RWPE1 (cell line): ENCODE measurements at regions not wholly inside any gene's neighbourhood (a gene's known extent, or its start where the extent isn't known, plus 50 kb on each side); places are given as distances from the start of the nearest gene placed in this dataset.
"Not testable (repeated sequence)": the region's sequence is repeated elsewhere in the genome, so short reads cannot be mapped to it uniquely, and the experiment has no call there.

Experiments used
- CTCF ChIA-PET: fragments of 350-600 bp; sonication (Branson Sonifier 250); formaldehyde crosslinking; extraction: SDS; loops from one replicate; lab custom pipeline; 2021; lab: Yijun Ruan, JAX
- POLR2A ChIA-PET: fragments of 400-600 bp; formaldehyde crosslinking; extraction: SDS; loops from one replicate; lab custom pipeline; 2020; ENCODE audit warnings: antibody characterized with exemption; ENCODE audit not compliant: low non-redundant PET; lab: Yijun Ruan, JAX
- DNase-seq: peaks from one replicate; pipeline ENCODE4 v3.0.0; 2012; ENCODE audit warnings: low spot score
- H3K27ac ChIP-seq: fragments of 450-650 bp; 2 replicates; pipeline ENCODE4 v1.5.1; 2017
- TF ChIP-seq, protein P1 (sequence below): fragments of 450-650 bp; conservative IDR thresholded peaks from 2 replicates; pipeline ENCODE4 v1.5.1; 2017; ENCODE audit warnings: low read depth, mild to moderate bottlenecking

DNA sequence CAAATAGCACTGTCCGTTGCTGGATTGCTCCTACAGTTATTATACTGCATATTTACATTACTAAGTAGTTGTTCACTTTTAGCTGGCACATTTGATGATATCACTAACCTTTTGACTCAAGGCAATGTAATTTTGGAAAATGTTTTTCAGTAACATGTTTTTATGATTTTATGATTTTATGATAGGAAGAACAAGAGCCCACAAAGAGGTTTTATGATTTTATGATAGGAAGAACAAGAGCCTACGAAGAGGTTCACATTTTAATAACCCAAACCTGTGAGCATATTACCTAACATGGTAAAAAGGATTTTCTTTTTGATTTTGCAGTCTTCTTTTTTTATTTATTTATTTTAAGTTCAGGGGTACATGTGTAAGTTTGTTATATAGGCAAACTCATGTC is 172.3 kb upstream of the TPM1 start:
- no peak overlapping the region for H3K27ac ChIP-seq
- no peak for DNase-seq
- CTCF ChIA-PET: no interaction called here
- POLR2A ChIA-PET: no interaction called here
- TF ChIP-seq, protein P1, sequence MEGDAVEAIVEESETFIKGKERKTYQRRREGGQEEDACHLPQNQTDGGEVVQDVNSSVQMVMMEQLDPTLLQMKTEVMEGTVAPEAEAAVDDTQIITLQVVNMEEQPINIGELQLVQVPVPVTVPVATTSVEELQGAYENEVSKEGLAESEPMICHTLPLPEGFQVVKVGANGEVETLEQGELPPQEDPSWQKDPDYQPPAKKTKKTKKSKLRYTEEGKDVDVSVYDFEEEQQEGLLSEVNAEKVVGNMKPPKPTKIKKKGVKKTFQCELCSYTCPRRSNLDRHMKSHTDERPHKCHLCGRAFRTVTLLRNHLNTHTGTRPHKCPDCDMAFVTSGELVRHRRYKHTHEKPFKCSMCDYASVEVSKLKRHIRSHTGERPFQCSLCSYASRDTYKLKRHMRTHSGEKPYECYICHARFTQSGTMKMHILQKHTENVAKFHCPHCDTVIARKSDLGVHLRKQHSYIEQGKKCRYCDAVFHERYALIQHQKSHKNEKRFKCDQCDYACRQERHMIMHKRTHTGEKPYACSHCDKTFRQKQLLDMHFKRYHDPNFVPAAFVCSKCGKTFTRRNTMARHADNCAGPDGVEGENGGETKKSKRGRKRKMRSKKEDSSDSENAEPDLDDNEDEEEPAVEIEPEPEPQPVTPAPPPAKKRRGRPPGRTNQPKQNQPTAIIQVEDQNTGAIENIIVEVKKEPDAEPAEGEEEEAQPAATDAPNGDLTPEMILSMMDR: no peak

DNA sequence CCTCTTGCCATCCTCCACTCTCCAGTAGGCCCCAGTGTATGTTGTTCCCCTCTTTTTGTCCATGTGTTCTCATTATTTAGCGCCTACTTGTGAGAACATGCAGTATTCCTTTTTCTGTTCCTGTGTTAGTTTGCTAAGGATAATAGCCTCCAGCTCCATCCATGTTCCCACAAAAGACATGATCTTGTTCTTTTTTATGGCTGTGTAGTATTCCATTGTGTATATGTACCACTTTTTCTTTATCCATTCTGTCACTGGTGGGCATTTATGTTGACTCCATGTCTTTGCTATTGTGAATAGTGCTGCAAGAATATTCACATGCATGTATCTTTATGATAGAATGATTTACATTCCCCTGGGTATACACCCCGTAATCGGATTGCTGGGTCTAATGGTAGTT is 171.8 kb upstream of the TPM1 start:
- POLR2A ChIA-PET, DNase-seq, H3K27ac ChIP-seq: not testable (repeated sequence)
- CTCF ChIA-PET: interaction anchor here (0.7 kb wide), 1 partner anchor 129 kb away, joined by 3 read pairs; no protein-coding TSS in a partner anchor

DNA sequence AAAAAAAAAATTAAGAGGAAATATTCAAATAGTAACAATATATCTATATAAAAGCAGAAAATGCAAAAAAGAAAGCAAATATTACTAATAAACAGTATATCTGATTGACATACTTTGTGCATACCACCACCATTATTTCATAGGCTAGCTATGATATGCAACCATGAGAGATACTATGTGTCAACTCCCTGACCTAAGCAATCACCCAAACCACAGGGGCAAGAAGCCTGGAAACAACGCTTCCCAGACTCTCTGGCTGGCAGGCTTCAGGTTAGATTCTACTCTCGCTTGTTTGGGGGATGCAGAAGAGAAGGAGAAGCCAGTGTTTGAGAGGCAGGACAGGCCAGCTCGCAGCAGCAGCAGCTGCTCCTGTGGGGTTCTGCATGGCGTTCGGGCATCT is 169.3 kb upstream of the TPM1 start:
- H3K27ac ChIP-seq: no peak overlapping the region
- ChIA-PET POLR2A (no interaction called here), CTCF (interaction anchor here (1.0 to 1.5 kb wide), 2 partner anchors 10 to 174 kb away, joined by 3 to 4 read pairs; no protein-coding TSS in a partner anchor)

DNA sequence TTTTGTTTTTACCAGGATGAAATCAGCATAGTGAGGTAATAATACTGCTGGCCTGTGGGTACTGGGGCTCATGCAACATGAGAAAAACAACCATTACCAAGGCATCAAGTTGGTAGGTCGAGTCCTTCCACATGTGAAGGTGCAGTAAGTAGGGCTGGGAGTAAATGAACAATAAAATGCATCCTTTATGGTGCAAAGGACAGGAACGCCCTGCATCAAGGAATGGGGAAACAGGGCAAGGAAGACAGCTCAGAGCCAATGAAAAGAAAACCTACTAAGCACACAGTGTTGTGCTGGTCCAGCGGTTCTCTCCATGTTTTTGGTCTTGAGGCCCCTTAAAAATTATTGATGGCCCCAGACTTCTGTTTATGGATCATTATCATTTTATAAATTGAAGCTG is 168.5 kb upstream of the TPM1 start:
- no peak overlapping the region for H3K27ac ChIP-seq
- POLR2A ChIA-PET: no interaction called here
- TF ChIP-seq, protein P1: no peak
- CTCF ChIA-PET: interaction anchor here (0.8 kb wide), 1 partner anchor 18 kb away, joined by 3 read pairs; no protein-coding TSS in a partner anchor
- no peak for DNase-seq

More for the DNA sequence above, 169.3 kb upstream of the TPM1 start:
- TF ChIP-seq, protein P1: no peak
- no peak for DNase-seq

DNA sequence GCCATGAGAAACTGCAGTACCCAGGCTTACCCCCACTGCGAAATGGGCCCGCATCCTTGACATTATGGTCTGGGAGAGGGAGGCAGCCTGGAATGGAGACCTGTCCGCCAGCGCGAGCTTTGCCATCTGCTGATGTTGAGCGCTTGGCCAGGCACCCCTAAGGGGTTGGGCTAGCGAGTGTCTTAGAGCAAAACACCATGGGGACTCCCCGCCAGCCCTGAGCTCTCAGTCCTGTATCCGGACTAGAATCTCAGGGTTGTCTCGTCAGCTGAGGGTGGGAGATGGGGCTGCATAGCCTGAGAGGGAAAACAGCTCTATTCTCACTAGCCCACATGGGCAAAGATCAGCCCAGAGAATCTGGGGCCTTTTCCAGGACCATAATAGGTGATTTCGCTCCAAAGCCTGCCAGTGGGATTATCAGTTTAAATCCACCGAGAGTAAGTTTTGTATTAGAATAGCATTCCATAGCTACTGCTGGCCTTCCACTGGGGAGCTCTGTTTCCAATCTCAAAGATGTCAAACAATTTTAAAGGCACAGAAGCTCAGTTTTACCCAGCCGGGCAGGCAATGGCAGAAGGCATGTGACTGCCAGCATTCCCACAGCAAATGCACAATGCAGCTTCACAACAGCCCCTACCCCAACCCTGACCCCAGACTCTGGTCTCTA is 167.5 kb upstream of the TPM1 start:
- CTCF ChIA-PET: interaction anchor here (0.8 kb wide), 1 partner anchor 17 kb away, joined by 3 read pairs; no protein-coding TSS in a partner anchor
- TF ChIP-seq, protein P1: no peak

DNA sequence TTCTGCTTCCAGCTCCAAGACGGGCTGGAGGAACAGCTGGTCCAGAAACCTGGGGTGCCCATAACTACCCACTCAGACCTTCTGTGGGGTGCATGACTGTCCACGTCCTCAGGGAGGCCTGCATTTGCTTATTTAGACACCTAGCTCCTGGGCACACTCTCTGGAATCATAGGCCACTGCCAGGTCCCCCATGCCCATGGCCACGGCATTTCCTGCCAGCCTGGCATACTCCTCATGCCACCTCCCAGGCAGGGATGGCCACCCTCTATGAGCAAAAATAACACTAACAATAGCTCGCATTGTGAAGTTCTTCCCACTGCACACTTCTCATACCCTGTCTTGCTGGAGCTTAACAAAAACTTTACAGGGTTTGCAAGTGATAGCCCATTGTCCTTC is 166.9 kb upstream of the TPM1 start:
- DNase-seq: no peak
- POLR2A ChIA-PET: no interaction called here
- no peak overlapping the region for H3K27ac ChIP-seq
- CTCF ChIA-PET: interaction anchor here (0.6 to 0.8 kb wide), 2 partner anchors 52 to 195 kb away, joined by 3 read pairs; no protein-coding TSS in a partner anchor
- TF ChIP-seq, protein P1: no peak

More for the DNA sequence above, 167.5 kb upstream of the TPM1 start:
- no peak overlapping the region for H3K27ac ChIP-seq
- DNase-seq: no peak
- POLR2A ChIA-PET: no interaction called here

DNA sequence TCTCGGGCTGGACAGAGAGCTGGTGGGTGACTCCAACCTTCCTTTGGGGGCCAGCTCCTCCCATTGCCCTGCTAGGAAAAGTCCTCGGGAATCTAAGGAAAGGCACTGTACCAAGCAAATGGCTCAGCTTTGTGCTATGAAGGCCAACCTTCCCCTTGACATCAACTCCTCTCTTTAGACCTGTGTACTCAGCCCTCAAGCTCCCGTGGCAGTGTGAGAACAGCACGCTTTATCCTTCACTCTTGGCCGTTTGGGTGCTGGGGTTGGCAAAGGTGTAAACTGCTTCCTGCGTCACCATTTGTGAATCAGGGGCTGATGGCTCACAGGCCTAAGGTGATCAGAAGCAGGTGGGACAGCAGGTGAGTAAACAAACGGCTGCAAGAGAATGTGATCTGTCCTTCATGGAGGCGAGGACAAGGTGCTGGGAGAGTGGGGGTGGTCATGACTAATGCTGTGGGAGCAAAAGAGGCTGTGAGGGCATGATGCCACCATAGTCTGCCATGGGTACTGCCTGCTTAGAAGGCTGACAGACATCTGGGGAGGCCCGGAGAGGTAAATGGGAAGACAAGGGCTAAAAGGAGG is 165.2 kb upstream of the TPM1 start:
- ChIA-PET CTCF (interaction anchor here (0.7 kb wide), 1 partner anchor 258 kb away, joined by 3 read pairs; no protein-coding TSS in a partner anchor), POLR2A (no interaction called here)
- TF ChIP-seq, protein P1: no peak
- no peak overlapping the region for H3K27ac ChIP-seq
- DNase-seq: no peak
